ENCODE measurements at regions not wholly inside any gene's neighbourhood (a gene's known extent, or its start where the extent isn't known, plus 50 kb on each side); places are given as distances from the start of the nearest gene placed in this dataset.
"Not testable (repeated sequence)": the region's sequence is repeated elsewhere in the genome, so short reads cannot be mapped to it uniquely, and the experiment has no call there.

DNA sequence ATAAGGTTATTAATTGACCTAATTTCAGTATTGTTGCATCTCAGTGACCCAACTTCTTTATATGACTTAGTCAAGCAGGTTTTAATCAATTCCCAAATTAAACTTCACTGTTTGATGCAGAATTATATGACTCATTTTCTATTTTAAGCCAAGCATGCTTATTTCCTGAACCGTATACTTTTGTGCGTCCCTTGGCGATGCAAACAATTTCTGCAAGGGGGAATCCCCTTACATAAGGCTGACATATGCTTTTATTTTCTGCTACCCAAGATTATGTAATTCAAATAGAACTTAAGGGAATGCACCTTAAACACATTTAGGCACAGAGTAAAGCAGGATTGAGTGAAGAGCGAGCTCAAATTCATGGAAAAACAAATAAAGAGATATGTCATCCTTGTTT lies 303.9 kb downstream of the PDCD6IP start:
- Mint-ChIP-seq H3K9me3 (ENCODE audit: low read depth) (peaks cover 2% of the 10 kb centered on the region), H3K36me3 (ENCODE audit: low read depth) (no peaks in the 10 kb centered on the region), H3K4me1 (no peaks in the 10 kb centered on the region), H3K27ac (no peak overlapping the region), H3K27me3 (peaks cover 5% of the 10 kb centered on the region), H3K4me3 (no peak overlapping the region)
- DNase-seq (no peak), ATAC-seq (no peak)
- POLR2A ChIA-PET, result no interaction called here
- CTCF ChIA-PET, result no interaction called here
- intact Hi-C loops (cut with DNase I, micrococcal nuclease), result no loop called here

DNA sequence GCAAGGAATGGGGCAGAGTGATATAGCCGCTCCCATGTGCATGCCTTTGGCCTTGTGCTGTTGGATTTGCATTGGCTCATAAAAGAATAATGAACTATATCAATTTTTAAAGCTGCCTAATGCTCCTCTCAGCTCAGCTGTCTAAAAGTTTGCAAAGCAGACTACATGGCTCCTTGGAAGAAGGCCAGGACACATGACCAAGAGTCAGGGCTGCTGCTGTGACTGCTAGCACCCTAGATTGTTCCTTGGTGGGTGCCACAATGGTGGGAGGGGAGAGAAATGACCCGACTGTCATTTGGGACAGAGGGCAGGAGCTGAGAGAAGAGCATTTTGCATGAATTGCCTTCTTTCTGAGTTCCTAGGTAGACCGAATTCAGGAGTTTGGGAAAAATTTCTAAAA lies 307.9 kb downstream of the PDCD6IP start:
- intact Hi-C loops (cut with DNase I, micrococcal nuclease), result loop anchor here in 1 of 2 experiments (5.0 kb wide), 1 partner anchor 576 kb away; no protein-coding TSS in a partner anchor
- peaks cover 5% of the 10 kb centered on the region for H3K27me3 Mint-ChIP-seq
- POLR2A ChIA-PET, result no interaction called here
- H3K36me3 Mint-ChIP-seq (ENCODE audit: low read depth), result no peaks in the 10 kb centered on the region
- no peak overlapping the region for H3K4me3 Mint-ChIP-seq
- no peaks in the 10 kb centered on the region for H3K4me1 Mint-ChIP-seq
- CTCF ChIA-PET, result interaction anchor here (0.7 kb wide), 2 partner anchors 141 to 1274 kb away, joined by 3 read pairs; no protein-coding TSS in a partner anchor
- H3K9me3 Mint-ChIP-seq (ENCODE audit: low read depth), result no peaks in the 10 kb centered on the region
- no peak overlapping the region for H3K27ac Mint-ChIP-seq
- ATAC-seq (no peak), DNase-seq (no peak)

- Mint-ChIP-seq H3K4me1 (no peaks in the 10 kb centered on the region), H3K27ac (no peak overlapping the region), H3K36me3 (ENCODE audit: low read depth) (no peaks in the 10 kb centered on the region), H3K9me3 (ENCODE audit: low read depth) (no peaks in the 10 kb centered on the region), H3K27me3 (peaks cover 5% of the 10 kb centered on the region), H3K4me3 (no peak overlapping the region)
- ChIA-PET POLR2A (no interaction called here), CTCF (interaction anchor here (0.7 to 1.7 kb wide), 3 partner anchors 141 to 1273 kb away, joined by 3 to 4 read pairs (median 3); no protein-coding TSS in a partner anchor)
- DNase-seq, result peak; percentile 43
- ATAC-seq, result peak; percentile 64
- intact Hi-C loops (cut with DNase I, micrococcal nuclease), result loop anchor here in 1 of 2 experiments (5.0 kb wide), 1 partner anchor 575 kb away; no protein-coding TSS in a partner anchor
Measured at GRCh38 chr3:34106879-34107278, 308.4 kb downstream of the PDCD6IP start.

DNA sequence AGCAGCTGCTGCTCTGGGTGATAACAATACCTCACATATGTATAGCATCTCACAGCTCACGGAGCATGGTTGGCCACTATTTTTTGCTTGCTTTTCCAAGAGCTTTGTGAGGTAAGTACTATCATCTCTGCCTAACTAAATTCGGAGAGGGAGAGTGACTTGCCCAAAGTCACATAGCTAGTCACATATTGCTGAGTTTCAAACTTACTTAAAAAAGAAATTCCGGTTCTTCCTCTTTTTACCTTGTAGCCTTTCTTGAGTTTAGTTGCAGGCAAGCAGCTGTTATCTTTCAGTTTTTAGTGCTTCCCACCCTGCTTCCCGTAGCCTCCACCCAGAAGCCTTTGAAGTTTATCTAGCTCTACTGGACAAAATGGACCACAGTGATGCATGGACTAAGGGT lies 309.2 kb downstream of the PDCD6IP start:
- no peak overlapping the region for H3K4me3 Mint-ChIP-seq
- intact Hi-C loops (cut with DNase I, micrococcal nuclease), result loop anchor here in 1 of 2 experiments (5.0 kb wide), 1 partner anchor 575 kb away; no protein-coding TSS in a partner anchor
- H3K4me1 Mint-ChIP-seq, result no peaks in the 10 kb centered on the region
- H3K36me3 Mint-ChIP-seq (ENCODE audit: low read depth), result no peaks in the 10 kb centered on the region
- H3K27ac Mint-ChIP-seq, result no peak overlapping the region
- ChIA-PET CTCF (interaction anchor here (1.0 to 1.7 kb wide), 2 partner anchors 91 to 576 kb away, joined by 3 to 4 read pairs; no protein-coding TSS in a partner anchor), POLR2A (no interaction called here)
- ATAC-seq (no peak), DNase-seq (no peak)
- no peaks in the 10 kb centered on the region for H3K9me3 Mint-ChIP-seq (ENCODE audit: low read depth)
- peaks cover 5% of the 10 kb centered on the region for H3K27me3 Mint-ChIP-seq

GRCh38 chr3:34109021-34109420 lies 310.6 kb downstream of the PDCD6IP start:
- intact Hi-C loops (cut with DNase I, micrococcal nuclease), result loop anchor here in 1 of 2 experiments (5.0 kb wide), 1 partner anchor 573 kb away; no protein-coding TSS in a partner anchor
- no peak overlapping the region for H3K27ac Mint-ChIP-seq
- ATAC-seq (no peak), DNase-seq (no peak)
- no peak overlapping the region for H3K4me3 Mint-ChIP-seq
- H3K4me1 Mint-ChIP-seq, result no peaks in the 10 kb centered on the region
- CTCF ChIA-PET, result interaction anchor here (0.7 to 0.9 kb wide), 2 partner anchors 97 to 226 kb away, joined by 3 to 4 read pairs; no protein-coding TSS in a partner anchor
- no peaks in the 10 kb centered on the region for H3K36me3 Mint-ChIP-seq (ENCODE audit: low read depth)
- H3K9me3 Mint-ChIP-seq (ENCODE audit: low read depth), result no peaks in the 10 kb centered on the region
- peaks cover 5% of the 10 kb centered on the region for H3K27me3 Mint-ChIP-seq
- POLR2A ChIA-PET, result no interaction called here

DNA sequence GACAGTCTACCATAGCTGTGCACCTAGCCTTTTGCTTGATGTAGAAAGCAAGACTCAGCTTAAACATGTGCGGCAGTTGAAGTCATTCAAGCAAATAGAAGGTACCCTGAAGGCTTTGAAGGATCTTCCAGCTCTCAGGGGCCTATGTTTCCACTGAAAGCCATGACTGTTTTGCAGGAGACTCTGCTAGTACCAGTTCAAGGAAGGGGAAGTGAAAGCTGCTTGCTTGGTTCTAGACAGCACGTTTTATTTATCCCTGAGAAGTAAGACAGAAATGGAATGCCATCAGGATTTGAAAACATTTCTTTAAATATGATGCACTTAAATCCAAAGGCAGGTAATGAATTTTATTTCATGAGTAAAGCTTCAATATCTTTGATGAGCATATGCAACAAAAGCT lies 311.4 kb downstream of the PDCD6IP start:
- no peak overlapping the region for H3K27ac Mint-ChIP-seq
- ChIA-PET CTCF (interaction anchor here (0.9 kb wide), 1 partner anchor 227 kb away, joined by 3 read pairs; no protein-coding TSS in a partner anchor), POLR2A (no interaction called here)
- no peak overlapping the region for H3K4me3 Mint-ChIP-seq
- no peaks in the 10 kb centered on the region for H3K4me1 Mint-ChIP-seq
- intact Hi-C loops (cut with DNase I, micrococcal nuclease), result loop anchor here in 1 of 2 experiments (5.0 kb wide), 1 partner anchor 572 kb away; no protein-coding TSS in a partner anchor
- ATAC-seq, result no peak
- H3K27me3 Mint-ChIP-seq, result peaks cover 3% of the 10 kb centered on the region
- DNase-seq, result no peak
- H3K36me3 Mint-ChIP-seq (ENCODE audit: low read depth), result no peaks in the 10 kb centered on the region
- H3K9me3 Mint-ChIP-seq (ENCODE audit: low read depth), result no peaks in the 10 kb centered on the region

DNA sequence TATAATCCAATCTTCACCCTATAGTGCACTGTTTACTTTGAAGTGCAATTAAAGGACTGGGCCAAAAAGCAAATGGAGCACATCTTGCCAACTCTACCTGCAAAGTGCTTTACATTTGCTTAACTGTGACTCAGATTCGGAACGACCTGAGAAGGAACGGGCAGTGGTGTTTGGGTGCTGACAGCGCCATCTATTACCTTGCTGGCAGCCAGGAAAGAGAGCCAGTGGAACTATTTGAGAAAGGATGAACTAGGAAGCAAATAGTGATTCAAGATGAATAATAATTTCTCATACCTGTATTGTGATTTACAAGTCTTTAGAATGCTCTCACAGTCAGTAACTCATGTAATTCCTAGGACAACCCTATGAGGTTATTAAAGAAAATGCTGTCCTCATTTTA lies 312.9 kb downstream of the PDCD6IP start:
- no peak overlapping the region for H3K4me3 Mint-ChIP-seq
- intact Hi-C loops (cut with DNase I, micrococcal nuclease), result no loop called here
- ChIA-PET POLR2A (no interaction called here), CTCF (no interaction called here)
- no peaks in the 10 kb centered on the region for H3K36me3 Mint-ChIP-seq (ENCODE audit: low read depth)
- ATAC-seq (no peak), DNase-seq (no peak)
- no peak overlapping the region for H3K27ac Mint-ChIP-seq
- H3K9me3 Mint-ChIP-seq (ENCODE audit: low read depth), result peaks cover 2% of the 10 kb centered on the region
- H3K27me3 Mint-ChIP-seq, result no peaks in the 10 kb centered on the region
- H3K4me1 Mint-ChIP-seq, result no peaks in the 10 kb centered on the region

- not testable (repeated sequence) for H3K27ac Mint-ChIP-seq, H3K4me1 Mint-ChIP-seq
Measured at GRCh38 chr3:34112261-34112660, 313.8 kb downstream of the PDCD6IP start.

GRCh38 chr3:34131091-34131490 lies 332.7 kb downstream of the PDCD6IP start:
- no peak overlapping the region for H3K4me3 Mint-ChIP-seq
- CTCF ChIA-PET, result interaction anchor here (1.1 kb wide), 1 partner anchor 248 kb away, joined by 4 read pairs; no protein-coding TSS in a partner anchor
- H3K27ac Mint-ChIP-seq, result no peak overlapping the region
- intact Hi-C loops (cut with DNase I, micrococcal nuclease), result no loop called here
- H3K9me3 Mint-ChIP-seq (ENCODE audit: low read depth), result peaks cover 3% of the 10 kb centered on the region
- POLR2A ChIA-PET, result no interaction called here
- H3K36me3 Mint-ChIP-seq (ENCODE audit: low read depth), result no peaks in the 10 kb centered on the region
- ATAC-seq (no peak), DNase-seq (no peak)
- no peaks in the 10 kb centered on the region for H3K27me3 Mint-ChIP-seq
- no peaks in the 10 kb centered on the region for H3K4me1 Mint-ChIP-seq

More at GRCh38 chr3:34112261-34112660, 313.8 kb downstream of the PDCD6IP start:
- H3K4me3 Mint-ChIP-seq; intact Hi-C loops (cut with DNase I, micrococcal nuclease); CTCF ChIA-PET; POLR2A ChIA-PET; H3K36me3 Mint-ChIP-seq (ENCODE audit: low read depth); ATAC-seq; H3K27me3 Mint-ChIP-seq; H3K9me3 Mint-ChIP-seq (ENCODE audit: low read depth); DNase-seq: not testable (repeated sequence)

DNA sequence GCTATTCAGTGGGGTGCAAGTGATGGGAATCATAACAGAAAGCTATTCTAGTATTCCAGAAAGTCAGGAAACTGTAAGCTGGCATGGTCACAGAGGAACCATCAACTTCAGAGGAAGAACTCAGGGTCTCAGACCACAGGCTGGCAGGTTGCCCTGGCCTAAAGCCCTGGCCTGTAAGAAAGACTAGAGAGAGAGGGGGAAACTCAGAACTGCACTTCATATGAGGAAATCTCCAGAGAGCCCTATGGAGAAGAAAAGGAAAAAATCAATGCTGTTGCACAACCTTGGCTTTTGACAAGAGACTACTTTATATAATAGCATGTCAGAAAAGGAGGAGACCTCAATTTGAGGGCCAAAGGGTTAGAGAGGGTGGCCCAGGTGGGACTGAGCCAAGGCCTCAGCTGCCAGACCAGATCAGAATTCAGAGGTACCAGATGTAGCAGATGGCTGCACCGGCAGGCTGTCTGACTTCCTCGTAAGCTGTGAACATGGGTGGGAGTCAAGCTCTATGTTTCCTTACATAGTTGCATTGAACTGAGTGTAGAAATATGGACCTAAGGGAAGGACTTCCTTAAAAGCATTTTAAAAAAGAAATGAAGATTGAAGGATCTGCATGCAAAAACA lies 333.8 kb downstream of the PDCD6IP start:
- ChIA-PET POLR2A (no interaction called here), CTCF (no interaction called here)
- no peak overlapping the region for H3K27ac Mint-ChIP-seq
- no peaks in the 10 kb centered on the region for H3K4me1 Mint-ChIP-seq
- DNase-seq (no peak), ATAC-seq (no peak)
- no peak overlapping the region for H3K4me3 Mint-ChIP-seq
- no peaks in the 10 kb centered on the region for H3K27me3 Mint-ChIP-seq
- H3K36me3 Mint-ChIP-seq (ENCODE audit: low read depth), result no peaks in the 10 kb centered on the region
- intact Hi-C loops (cut with DNase I, micrococcal nuclease), result no loop called here
- peaks cover 3% of the 10 kb centered on the region for H3K9me3 Mint-ChIP-seq (ENCODE audit: low read depth)

DNA sequence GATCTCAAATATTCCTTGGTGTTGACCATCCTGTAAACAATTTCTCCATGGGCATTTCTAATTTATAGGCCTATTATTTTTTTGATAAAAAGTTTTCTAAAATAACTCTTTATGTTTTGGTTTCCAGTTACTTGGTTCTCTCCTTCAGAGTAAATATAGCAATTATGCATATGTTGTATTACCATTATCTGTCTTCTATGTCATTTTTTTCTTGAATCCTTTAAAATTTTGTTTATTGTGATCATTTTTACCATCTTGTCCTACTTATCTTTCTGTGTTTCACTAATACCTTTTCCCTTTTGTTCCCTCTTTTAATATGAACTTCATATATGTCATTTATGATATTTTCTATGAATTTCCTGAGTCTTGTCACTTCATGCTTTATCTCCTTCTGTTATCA lies 341.1 kb downstream of the PDCD6IP start:
- H3K4me1 Mint-ChIP-seq, result no peaks in the 10 kb centered on the region
- CTCF ChIA-PET, result no interaction called here
- no peaks in the 10 kb centered on the region for H3K9me3 Mint-ChIP-seq (ENCODE audit: low read depth)
- H3K27me3 Mint-ChIP-seq, result no peaks in the 10 kb centered on the region
- intact Hi-C loops (cut with DNase I, micrococcal nuclease), result no loop called here
- no peak for DNase-seq
- H3K27ac Mint-ChIP-seq, result no peak overlapping the region
- POLR2A ChIA-PET, result no interaction called here
- no peaks in the 10 kb centered on the region for H3K36me3 Mint-ChIP-seq (ENCODE audit: low read depth)
- H3K4me3 Mint-ChIP-seq, result no peak overlapping the region
- no peak for ATAC-seq

DNA sequence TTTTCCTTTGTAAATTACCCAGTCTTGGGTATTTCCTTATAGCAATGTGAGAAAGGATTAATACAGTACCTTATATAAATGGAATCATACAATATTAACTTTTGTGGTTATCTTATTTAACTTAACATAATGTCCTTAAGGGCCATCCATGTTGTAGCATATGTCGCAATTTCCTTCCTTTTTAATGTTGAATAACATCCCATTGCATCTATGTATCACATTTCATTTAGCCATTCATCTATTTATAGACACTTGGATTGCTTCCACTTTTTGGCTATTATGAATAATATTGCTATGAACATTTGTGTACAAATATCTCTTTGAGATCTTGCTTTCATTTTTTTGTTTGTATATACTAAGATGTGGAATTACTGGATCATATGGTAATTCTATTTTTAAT lies 342.2 kb downstream of the PDCD6IP start:
- intact Hi-C loops (cut with DNase I, micrococcal nuclease), result no loop called here
- Mint-ChIP-seq H3K36me3 (ENCODE audit: low read depth) (no peaks in the 10 kb centered on the region), H3K9me3 (ENCODE audit: low read depth) (no peaks in the 10 kb centered on the region), H3K4me1 (no peaks in the 10 kb centered on the region), H3K27me3 (no peaks in the 10 kb centered on the region), H3K4me3 (no peak overlapping the region), H3K27ac (no peak overlapping the region)
- POLR2A ChIA-PET, result no interaction called here
- CTCF ChIA-PET, result no interaction called here
- ATAC-seq (no peak), DNase-seq (no peak)
